Ascending aorta (tissue), 2 donors: ENCODE measurements at regions not wholly inside any gene's neighbourhood (a gene's known extent, or its start where the extent isn't known, plus 50 kb on each side); places are given as distances from the start of the nearest gene placed in this dataset.

Experiments
- DNase-seq, 2 donors: peaks; one replicate each; pipeline ENCODE4 v3.0.0-alpha.2; 2019; ENCODE audit warnings: low spot score in 2 of 2
- H3K27ac ChIP-seq, 2 donors: fragments of 200-600 bp; sonication (generic); one replicate each; pipeline ENCODE4 v1.5.1; 2016 to 2017; ENCODE audit warnings: mild to moderate bottlenecking in 1 of 2
- H3K27me3 ChIP-seq: fragments of 200-600 bp; sonication (generic); one replicate; pipeline ENCODE4 v1.5.1; 2017
- H3K36me3 ChIP-seq, 2 donors: fragments of 200-600 bp; sonication (generic); one replicate each; pipeline ENCODE4 v1.5.1; 2016
- H3K4me1 ChIP-seq, 2 donors: fragments of 200-600 bp; sonication (generic); one replicate each; pipeline ENCODE4 v1.5.1; 2016 to 2017; ENCODE audit warnings: mild to moderate bottlenecking in 1 of 2
- H3K4me3 ChIP-seq, 2 donors: fragments of 200-600 bp; sonication (generic); one replicate each; pipeline ENCODE4 v1.5.1; 2016 to 2017; ENCODE audit warnings: mild to moderate bottlenecking in 1 of 2
- H3K9me3 ChIP-seq, 2 donors: fragments of 200-600 bp; sonication (generic); one replicate each; pipeline ENCODE4 v1.5.1; 2016
- CTCF ChIP-seq, 3 experiments: fragments of 200-600 bp in 2 of 3; fragments of 450-650 bp in 1 of 3; sonication (generic) in 2 of 3; IDR thresholded peaks; one replicate each; pipeline ENCODE4 v1.5.1; 2016 to 2019; ENCODE audit warnings: antibody characterized with exemption in 3 of 3, mild to moderate bottlenecking in 1 of 3, moderate library complexity in 1 of 3
- intact Hi-C: fragments of 100-400 bp; cut with DNase I; formaldehyde crosslinking; loops from one replicate; pipeline ENCODE4 v1.15.1; 2023

DNA sequence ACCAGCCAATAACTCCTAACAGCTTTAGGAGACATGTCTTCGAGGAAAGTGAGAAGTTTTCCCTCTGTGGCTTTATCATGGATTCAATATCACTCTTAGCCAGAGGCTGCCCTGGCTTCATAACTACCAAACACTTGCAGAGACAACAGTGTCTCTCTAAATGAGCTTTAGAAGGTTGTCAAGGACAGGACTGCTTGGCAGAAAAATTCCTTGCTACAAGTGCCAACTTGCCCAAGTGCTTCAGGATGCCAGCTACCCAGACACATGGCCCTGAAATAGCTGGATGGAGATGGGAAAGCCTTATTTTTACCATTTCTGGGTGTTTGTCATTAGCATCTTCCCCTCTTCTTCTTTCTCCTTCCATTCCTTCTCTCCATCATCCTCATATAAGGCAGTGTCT is 137.1 kb upstream of the MDFIC start:
- Histone ChIP-seq H3K4me1 (peaks cover 0 to under 1% of the 10 kb centered on the region in 2 donors), H3K9me3 (no peaks in the 10 kb centered on the region), H3K4me3 (no peak overlapping the region), H3K27ac (no peak overlapping the region), H3K27me3 (no peaks in the 10 kb centered on the region), H3K36me3 (no peaks in the 10 kb centered on the region)
- intact Hi-C loops, result no loop called here
- no peak for DNase-seq
- no peak for TF ChIP-seq CTCF (IDR thresholded peaks at IDR 0.05)

- H3K27ac ChIP-seq, result no peak overlapping the region
- no peaks in the 10 kb centered on the region for H3K9me3 ChIP-seq
- no peaks in the 10 kb centered on the region for H3K27me3 ChIP-seq
- H3K36me3 ChIP-seq, result no peaks in the 10 kb centered on the region
- H3K4me3 ChIP-seq, result no peak overlapping the region
- intact Hi-C loops, result no loop called here
- no peak for TF ChIP-seq CTCF (IDR thresholded peaks at IDR 0.05)
- no peak for DNase-seq
- H3K4me1 ChIP-seq, result peaks cover 0 to 6% of the 10 kb centered on the region in 2 donors
These were observed 136.4 kb upstream of the MDFIC start for GRCh38 chr7:114785496-114785895.

GRCh38 chr7:114786455-114786854 is 135.4 kb upstream of the MDFIC start:
- intact Hi-C loops, result no loop called here
- H3K4me1 ChIP-seq, result peaks cover 0 to 9% of the 10 kb centered on the region in 2 donors
- H3K27me3 ChIP-seq, result no peaks in the 10 kb centered on the region
- no peaks in the 10 kb centered on the region for H3K9me3 ChIP-seq
- no peak overlapping the region for H3K27ac ChIP-seq
- no peak for DNase-seq
- H3K4me3 ChIP-seq, result no peak overlapping the region
- TF ChIP-seq CTCF (IDR thresholded peaks at IDR 0.05), result no peak
- H3K36me3 ChIP-seq, result no peaks in the 10 kb centered on the region

GRCh38 chr7:114787556-114787955 is 134.3 kb upstream of the MDFIC start:
- Histone ChIP-seq H3K4me3 (no peak overlapping the region), H3K9me3 (no peaks in the 10 kb centered on the region), H3K36me3 (no peaks in the 10 kb centered on the region), H3K4me1 (peaks cover 0 to 9% of the 10 kb centered on the region in 2 donors), H3K27me3 (no peaks in the 10 kb centered on the region), H3K27ac (no peak overlapping the region)
- intact Hi-C loops, result no loop called here
- no peak for TF ChIP-seq CTCF (IDR thresholded peaks at IDR 0.05)
- DNase-seq, result no peak

DNA sequence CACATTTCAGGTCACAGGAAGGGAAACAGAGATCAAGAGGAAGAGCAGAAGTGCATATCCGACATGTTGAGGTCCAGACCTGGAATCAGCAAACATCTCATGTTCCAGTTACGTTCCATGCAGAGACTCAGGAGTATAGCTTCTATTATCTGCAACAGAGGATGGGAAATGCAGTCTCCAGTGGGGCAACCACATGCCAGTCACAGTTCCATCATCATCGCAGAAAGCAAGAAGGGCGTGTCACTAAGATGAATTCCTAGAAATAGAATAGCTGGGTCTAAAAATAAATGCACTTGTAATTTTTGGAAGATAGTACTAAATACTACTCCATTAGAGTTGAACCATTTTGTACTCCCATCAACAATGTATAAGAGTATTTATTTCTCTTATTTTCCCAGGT is 133.2 kb upstream of the MDFIC start:
- no peak overlapping the region for H3K27ac ChIP-seq
- H3K27me3 ChIP-seq, result no peaks in the 10 kb centered on the region
- TF ChIP-seq CTCF (IDR thresholded peaks at IDR 0.05), result no peak
- no peaks in the 10 kb centered on the region for H3K36me3 ChIP-seq
- DNase-seq, result no peak
- H3K4me1 ChIP-seq, result peaks cover 0 to 9% of the 10 kb centered on the region in 2 donors
- H3K4me3 ChIP-seq, result no peak overlapping the region
- intact Hi-C loops, result no loop called here
- H3K9me3 ChIP-seq, result no peaks in the 10 kb centered on the region

- H3K36me3 ChIP-seq, result no peaks in the 10 kb centered on the region
These were observed 132.7 kb upstream of the MDFIC start for GRCh38 chr7:114789161-114789560.

More at GRCh38 chr7:114789161-114789560, 132.7 kb upstream of the MDFIC start:
- H3K27me3 ChIP-seq, result no peaks in the 10 kb centered on the region
- H3K4me1 ChIP-seq, result peaks cover 0 to 9% of the 10 kb centered on the region in 2 donors
- no peak overlapping the region for H3K4me3 ChIP-seq
- DNase-seq, result no peak
- H3K27ac ChIP-seq, result no peak overlapping the region
- intact Hi-C loops, result no loop called here
- H3K9me3 ChIP-seq, result no peaks in the 10 kb centered on the region
- TF ChIP-seq CTCF (IDR thresholded peaks at IDR 0.05), result no peak
